ENCODE measurements at regions not wholly inside any gene's neighbourhood (a gene's known extent, or its start where the extent isn't known, plus 50 kb on each side); places are given as distances from the start of the nearest gene placed in this dataset.
"Not testable (repeated sequence)": the region's sequence is repeated elsewhere in the genome, so short reads cannot be mapped to it uniquely, and the experiment has no call there.

GRCh38 chr1:121019715-121020349, 130.3 kb downstream of the PPIAL4A start:
- DNase-seq; H3K4me1 ChIP-seq; H3K4me3 ChIP-seq; intact Hi-C loops (cut with DNase I); H3K36me3 ChIP-seq; H3K27me3 ChIP-seq; H3K27ac ChIP-seq; H3K9me3 ChIP-seq: not testable (repeated sequence)
- ATAC-seq = peak; percentile 47 to 92 (median 87)
- WGBS, 4 donors = 29 to 37% (median 33%) methylated on average over 1 to 9 of the region's 17 CpGs
- TF ChIP-seq CTCF (IDR thresholded peaks at IDR 0.05) = peak in 2 of 12 donors; percentile 8 to 29

GRCh38 chr1:121020350-121021236, 131.0 kb downstream of the PPIAL4A start:
- H3K27ac ChIP-seq; H3K36me3 ChIP-seq; H3K4me1 ChIP-seq; H3K9me3 ChIP-seq; H3K27me3 ChIP-seq; intact Hi-C loops (cut with DNase I): not testable (repeated sequence)
- 9 to 22% (median 20%) methylated on average over 20 to 27 of the region's 37 CpGs for WGBS, 4 donors
- H3K4me3 ChIP-seq = peak overlapping the region in 9 of 12 donors; percentile 26 to 48 (median 36)
- DNase-seq (peak in 3 of 5 donors; percentile 14 to 22 (median 18)), ATAC-seq (peak; percentile 47 to 79 (median 78))

DNA sequence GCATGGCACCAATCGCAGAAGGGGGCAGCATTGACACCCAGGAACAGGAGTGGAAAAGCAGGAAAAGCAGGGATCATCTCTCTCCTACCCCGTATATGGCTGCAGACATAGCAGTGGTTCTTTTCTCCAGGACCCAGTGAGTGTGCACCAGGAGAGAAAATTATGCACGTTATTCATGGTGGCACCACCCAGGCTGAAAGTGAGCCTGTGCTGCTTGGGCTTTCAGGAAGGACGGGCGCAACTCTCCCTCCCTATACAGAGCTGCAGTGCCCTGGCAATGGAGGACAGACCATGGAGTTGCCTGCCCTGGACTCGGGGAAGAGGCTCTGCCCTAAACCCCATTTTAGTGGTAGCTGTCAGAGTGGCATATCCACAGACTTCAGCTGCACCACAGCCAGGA, 132.1 kb downstream of the PPIAL4A start:
- DNase-seq; H3K27ac ChIP-seq; H3K4me3 ChIP-seq; H3K9me3 ChIP-seq; H3K27me3 ChIP-seq; H3K4me1 ChIP-seq; intact Hi-C loops (cut with DNase I); H3K36me3 ChIP-seq: not testable (repeated sequence)
- 22 to 47% (median 38%) methylated on average over 1 to 6 of the region's 6 CpGs; no CpG with 5 or more reads in 1 of the 4 donors for WGBS, 4 donors
- ATAC-seq = peak in 1 of 4 donors; percentile 13

GRCh38 chr1:121032878-121033494, 143.4 kb downstream of the PPIAL4A start:
- H3K9me3 ChIP-seq; DNase-seq; H3K27me3 ChIP-seq; H3K4me3 ChIP-seq; H3K27ac ChIP-seq; ATAC-seq; H3K36me3 ChIP-seq; intact Hi-C loops (cut with DNase I); H3K4me1 ChIP-seq: not testable (repeated sequence)
- 54 to 75% (median 61%) methylated on average over 2 to 3 of the region's 3 CpGs for WGBS, 4 donors

DNA sequence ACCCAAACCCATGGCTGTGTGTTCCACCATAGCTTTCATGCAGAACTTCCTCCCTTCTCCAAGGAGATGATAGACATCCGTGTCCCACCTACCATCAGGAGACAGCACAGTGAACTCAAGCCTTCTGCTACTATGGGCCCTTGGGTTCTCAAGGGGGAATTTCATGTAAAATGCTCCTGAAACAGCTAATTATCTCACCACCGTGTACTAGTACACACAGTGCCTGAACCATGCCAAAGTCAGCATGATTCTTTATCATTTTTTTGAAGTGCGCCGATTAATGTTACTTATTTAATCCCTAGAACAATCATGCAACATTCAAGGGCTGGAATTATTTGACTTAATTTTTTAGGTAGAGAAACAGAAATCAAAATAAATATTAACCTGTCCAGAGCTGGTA, 147.2 kb downstream of the PPIAL4A start:
- H3K4me1 ChIP-seq; DNase-seq; H3K36me3 ChIP-seq; intact Hi-C loops (cut with DNase I); ATAC-seq; H3K4me3 ChIP-seq; H3K27ac ChIP-seq; H3K9me3 ChIP-seq; H3K27me3 ChIP-seq: not testable (repeated sequence)
- no CpG with 5 or more reads among the region's 4 CpGs for WGBS, 4 donors

GRCh38 chr1:121040974-121041373, 143.2 kb downstream of the FAM72B start:
- H3K9me3 ChIP-seq; H3K27ac ChIP-seq; ATAC-seq; intact Hi-C loops (cut with DNase I); H3K4me3 ChIP-seq; H3K27me3 ChIP-seq; H3K4me1 ChIP-seq; DNase-seq; H3K36me3 ChIP-seq: not testable (repeated sequence)
- WGBS, 4 donors = 92 to 97% methylated on average over 3 of the region's 4 CpGs; no CpG with 5 or more reads in 2 of the 4 donors

- H3K4me1 ChIP-seq; H3K27me3 ChIP-seq; ATAC-seq; H3K4me3 ChIP-seq; H3K9me3 ChIP-seq; H3K36me3 ChIP-seq; H3K27ac ChIP-seq; DNase-seq; intact Hi-C loops (cut with DNase I): not testable (repeated sequence)
- WGBS, 4 donors = 82 to 100% (median 86%) methylated on average over 1 to 3 of the region's 3 CpGs
These were observed 142.6 kb downstream of the FAM72B start for GRCh38 chr1:121041497-121041896.

GRCh38 chr1:121042882-121043281, 141.3 kb downstream of the FAM72B start:
- WGBS, 4 donors = 70 to 88% (median 73%) methylated on average over 2 of the region's 2 CpGs
- H3K4me3 ChIP-seq; H3K4me1 ChIP-seq; H3K9me3 ChIP-seq; H3K27me3 ChIP-seq; H3K27ac ChIP-seq; H3K36me3 ChIP-seq; DNase-seq; intact Hi-C loops (cut with DNase I): not testable (repeated sequence)
- peak in 1 of 4 donors; percentile 41 for ATAC-seq

- DNase-seq; H3K4me1 ChIP-seq; ATAC-seq; intact Hi-C loops (cut with DNase I); H3K27ac ChIP-seq; H3K9me3 ChIP-seq; H3K4me3 ChIP-seq; H3K36me3 ChIP-seq: not testable (repeated sequence)
- peaks cover 0 to 21% (median 3%) of the 10 kb centered on the region in 9 donors for H3K27me3 ChIP-seq
- 11 to 23% (median 15%) methylated on average over 9 to 21 of the region's 21 CpGs for WGBS, 4 donors
These were observed 135.8 kb downstream of the FAM72B start for GRCh38 chr1:121048293-121048752.
